Progenitor cell of endocrine pancreas (in vitro differentiated cells): ENCODE measurements at regions not wholly inside any gene's neighbourhood (a gene's known extent, or its start where the extent isn't known, plus 50 kb on each side); places are given as distances from the start of the nearest gene placed in this dataset.

Experiments used
- DNase-seq: peaks from one replicate; pipeline ENCODE4 v3.0.0; 2021; ENCODE audit warnings: low spot score; ENCODE audit not compliant: unreplicated experiment
- H3K27ac Mint-ChIP-seq: 2 replicates; pipeline ENCODE4 v1.8.0; 2021; ENCODE audit warnings: mild to moderate bottlenecking, moderate library complexity, mixed read lengths
- H3K27me3 Mint-ChIP-seq: 2 replicates; pipeline ENCODE4 v1.8.0; 2021; ENCODE audit warnings: mixed read lengths
- H3K36me3 Mint-ChIP-seq: 2 replicates; pipeline ENCODE4 v1.8.0; 2022; ENCODE audit warnings: mixed read lengths; ENCODE audit not compliant: insufficient read depth
- H3K4me1 Mint-ChIP-seq: 2 replicates; pipeline ENCODE4 v1.8.0; 2021; ENCODE audit warnings: low read depth, mixed read lengths
- H3K4me3 Mint-ChIP-seq: 2 replicates; pipeline ENCODE4 v1.8.0; 2021; ENCODE audit warnings: low read depth, mild to moderate bottlenecking, moderate library complexity, mixed read lengths
- H3K9me3 Mint-ChIP-seq: 2 replicates; pipeline ENCODE4 v1.8.0; 2021; ENCODE audit warnings: low read depth, mixed read lengths
- CTCF ChIP-seq: fragments of 200-600 bp; sonication (generic); IDR thresholded peaks from one replicate; pipeline ENCODE4 v1.5.0; 2021; ENCODE audit warnings: antibody characterized with exemption, mild to moderate bottlenecking; ENCODE audit not compliant: unreplicated experiment

- Mint-ChIP-seq H3K4me1 (peaks cover 29% of the 10 kb centered on the region), H3K27me3 (peaks cover 38% of the 10 kb centered on the region), H3K9me3 (no peaks in the 10 kb centered on the region), H3K27ac (no peak overlapping the region), H3K36me3 (no peaks in the 10 kb centered on the region), H3K4me3 (no peak overlapping the region)
- TF ChIP-seq CTCF: no peak
- DNase-seq: no peak
These were observed 245.3 kb upstream of the FOXQ1 start for GRCh38 chr6:1066449-1067090.

- H3K4me1 Mint-ChIP-seq: peaks cover 29% of the 10 kb centered on the region
- H3K27me3 Mint-ChIP-seq: peaks cover 38% of the 10 kb centered on the region
- no peak for DNase-seq
- no peak overlapping the region for H3K27ac Mint-ChIP-seq
- no peaks in the 10 kb centered on the region for H3K36me3 Mint-ChIP-seq
- no peak for TF ChIP-seq CTCF
- H3K9me3 Mint-ChIP-seq: no peaks in the 10 kb centered on the region
- H3K4me3 Mint-ChIP-seq: no peak overlapping the region
These were observed 245.9 kb upstream of the FOXQ1 start for GRCh38 chr6:1065986-1066385.

- Mint-ChIP-seq H3K27me3 (peaks cover 38% of the 10 kb centered on the region), H3K4me3 (no peak overlapping the region), H3K36me3 (no peaks in the 10 kb centered on the region), H3K27ac (no peak overlapping the region), H3K4me1 (peaks cover 20% of the 10 kb centered on the region), H3K9me3 (no peaks in the 10 kb centered on the region)
- TF ChIP-seq CTCF: no peak
- no peak for DNase-seq
These were observed 248.1 kb upstream of the FOXQ1 start for GRCh38 chr6:1063671-1064355.

GRCh38 chr6:1062786-1063545, 248.9 kb upstream of the FOXQ1 start:
- peaks cover 14% of the 10 kb centered on the region for H3K4me1 Mint-ChIP-seq

More at GRCh38 chr6:1062786-1063545, 248.9 kb upstream of the FOXQ1 start:
- no peak for DNase-seq
- Mint-ChIP-seq H3K27me3 (peaks cover 37% of the 10 kb centered on the region), H3K36me3 (no peaks in the 10 kb centered on the region), H3K9me3 (no peaks in the 10 kb centered on the region), H3K4me3 (no peak overlapping the region), H3K27ac (no peak overlapping the region)
- TF ChIP-seq CTCF: no peak
